GM12878 (cell line): ENCODE measurements at regions not wholly inside any gene's neighbourhood (a gene's known extent, or its start where the extent isn't known, plus 50 kb on each side); places are given as distances from the start of the nearest gene placed in this dataset.

ENCODE experiments used
- ATAC-seq: fragments of 200-7000 bp; cut with Tn5 transposase; 3 replicates; pipeline ENCODE4 v1.9.1; 2020; ENCODE audit warnings: mild to moderate bottlenecking, moderate library complexity
- BruUV-seq: library from RNA; stranded (reverse); fragments of 400-500 nt; replicated peaks from 2 replicates; lab custom pipeline; 2021; lab: Mats Ljungman, UMichigan
- CTCF ChIA-PET: fragments of 300-600 bp; sonication (Branson Sonifier 250); formaldehyde crosslinking; extraction: SDS; loops from one replicate; lab custom pipeline; 2021; ENCODE audit warnings: inconsistent platforms; lab: Yijun Ruan, JAX
- POLR2A ChIA-PET: fragments of 350-600 bp; formaldehyde crosslinking; extraction: SDS; loops from one replicate; lab custom pipeline; 2021; ENCODE audit warnings: inconsistent platforms; lab: Charles Lee
- RAD21 ChIA-PET: fragments of 300-600 bp; sonication (Branson Sonifier 250); formaldehyde crosslinking; loops from one replicate; lab custom pipeline; 2023; ENCODE audit warnings: antibody characterized with exemption; ENCODE audit not compliant: unreplicated experiment; lab: Charles Lee
- SMC1A ChIA-PET: fragments of 300-600 bp; sonication (Branson Sonifier 250); formaldehyde crosslinking; loops from one replicate; lab custom pipeline; 2023; ENCODE audit not compliant: unreplicated experiment, uncharacterized antibody; lab: Charles Lee
- DNase-seq: peaks from one replicate; pipeline ENCODE4 v3.0.0-alpha.2; 2011; ENCODE audit warnings: low read depth, low spot score
- FAIRE-seq: peaks from 3 replicates; lab custom pipeline; 2011; peaks lifted over from hg19 to GRCh38; lab: Jason Lieb, UNC
- H2AFZ ChIP-seq: 2 replicates; pipeline ENCODE4 v1.6.0; 2011; ENCODE audit warnings: low read depth, low read length, control low read depth; ENCODE audit not compliant: control insufficient read depth
- H3K27ac ChIP-seq: 2 replicates; pipeline ENCODE4 v1.5.1; 2011; ENCODE audit warnings: control low read depth; ENCODE audit not compliant: control insufficient read depth, insufficient read depth
- H3K27me3 ChIP-seq, 2 experiments: replicated peaks in 1 of 2; 2 replicates each; pipeline versions ENCODE4 v1.6.0 to v1.6.1; 2011; ENCODE audit warnings: low read length in 1 of 2; ENCODE audit not compliant: control insufficient read depth in 2 of 2, insufficient read depth in 2 of 2
- H3K36me3 ChIP-seq, 2 experiments: 2 replicates each; pipeline ENCODE4 v1.5.1; 2011; ENCODE audit warnings: low read length in 1 of 2; ENCODE audit not compliant: control insufficient read depth in 2 of 2, insufficient read depth in 2 of 2
- H3K4me1 ChIP-seq: 2 replicates; pipeline ENCODE4 v1.6.1; 2011; ENCODE audit warnings: mild to moderate bottlenecking, low read length, moderate library complexity, mixed read lengths; ENCODE audit not compliant: control insufficient read depth, insufficient read depth
- H3K4me2 ChIP-seq: 2 replicates; pipeline ENCODE4 v1.6.0; 2011; ENCODE audit warnings: control low read depth; ENCODE audit not compliant: control insufficient read depth, insufficient read depth
- H3K4me3 ChIP-seq: fragments of 200-600 bp; sonication (generic); 2 replicates; pipeline ENCODE4 v1.5.1; 2016
- H3K79me2 ChIP-seq: 2 replicates; pipeline ENCODE4 v1.6.0; 2011; ENCODE audit warnings: low read length; ENCODE audit not compliant: control insufficient read depth, insufficient read depth
- H3K9ac ChIP-seq: 2 replicates; pipeline ENCODE4 v1.8.0; 2011; ENCODE audit warnings: low read length, control low read depth, mixed read lengths; ENCODE audit not compliant: control insufficient read depth, insufficient read depth
- H3K9me3 ChIP-seq: replicated peaks from 3 replicates; pipeline ENCODE4 v1.5.1; 2011; ENCODE audit warnings: mild to moderate bottlenecking, low read length; ENCODE audit not compliant: control insufficient read depth, insufficient read depth
- H4K20me1 ChIP-seq: 2 replicates; pipeline ENCODE4 v1.6.0; 2011; ENCODE audit not compliant: control insufficient read depth, insufficient read depth
- BACH1 ChIP-seq: fragments of 450-650 bp; IDR thresholded peaks from 2 replicates; pipeline ENCODE4 v1.6.1; 2017; ENCODE audit warnings: mild to moderate bottlenecking, borderline replicate concordance
- BHLHE40 ChIP-seq, 2 experiments: fragments of 450-650 bp in 1 of 2; IDR thresholded peaks; 2 replicates each; pipeline ENCODE4 v1.6.1; 2011 to 2017; ENCODE audit warnings: low read depth in 2 of 2, borderline replicate concordance in 1 of 2, improper control_type of control experiment in 1 of 2, low read length in 1 of 2, mild to moderate bottlenecking in 1 of 2
- MTA2 ChIP-seq: fragments of 450-650 bp; IDR thresholded peaks from 2 replicates; pipeline ENCODE4 v1.6.1; 2016; ENCODE audit warnings: low read depth, mild to moderate bottlenecking, moderate library complexity
- SREBF1 ChIP-seq: IDR thresholded peaks from 2 replicates; pipeline ENCODE4 v1.6.1; 2012; ENCODE audit warnings: mild to moderate bottlenecking, low read length
- ZBTB11 ChIP-seq: fragments of 450-650 bp; formaldehyde crosslinking; IDR thresholded peaks from 2 replicates; pipeline ENCODE4 v1.5.0; 2022; ENCODE audit warnings: mild to moderate bottlenecking, missing genetic modification characterization
- WGBS: methylation state at CpG from one replicate; pipeline ENCODE4 v1.1.6; 2016; ENCODE audit warnings: low lambda C conversion rate; ENCODE audit not compliant: insufficient replicate concordance, insufficient coverage; ENCODE audit errors: missing lambda C conversion rate; 5-methylcytosine and 5-hydroxymethylcytosine counted together
- in situ Hi-C: fragments of 300-500 bp; cut with MboI; formaldehyde crosslinking; loops from 9 replicates; pipeline ENCODE4 v1.14.3; 2018; ENCODE audit warnings: mixed read lengths
- intact Hi-C: fragments of 100-400 bp; cut with micrococcal nuclease; formaldehyde crosslinking; loops from one replicate; pipeline ENCODE4 v1.14.2; 2022; ENCODE audit not compliant: unreplicated experiment

- ChIA-PET CTCF (no interaction called here), POLR2A (interaction anchor here (0.6 kb wide), 1 partner anchor 179 kb away, joined by 3 read pairs; no protein-coding TSS in a partner anchor), SMC1A (no interaction called here), RAD21 (no interaction called here)
- H4K20me1 ChIP-seq = no peaks in the 10 kb centered on the region
- no peaks in the 10 kb centered on the region; a peak in 1 of 4 replicates for H3K27me3 ChIP-seq
- ATAC-seq (no peak), DNase-seq (no peak), FAIRE-seq (no peak)
- no peak overlapping the region for H3K4me2 ChIP-seq
- no peak overlapping the region for H3K4me3 ChIP-seq
- TF ChIP-seq MTA2 (no peak), BHLHE40 (IDR thresholded peaks at IDR 0.05; ENCODE audit: borderline replicate concordance in 1 of 2, low read depth in 2 of 2, low read length in 1 of 2) (no peak), BACH1 (no peak), SREBF1 (no peak), ZBTB11 (CRISPR knock-in tag) (no peak)
- no peaks in the 10 kb centered on the region for H3K79me2 ChIP-seq
- intact Hi-C loops (no loop called here), in situ Hi-C loops (no loop called here)
- peaks cover 3% of the 10 kb centered on the region; the same call in 2 of the 3 replicates for H3K9me3 ChIP-seq
- H3K4me1 ChIP-seq = no peaks in the 10 kb centered on the region
- no TSS peak for BruUV-seq
- H3K9ac ChIP-seq = no peak overlapping the region
- H2AFZ ChIP-seq = no peak overlapping the region
- 29% methylated on average over 10 of the region's 14 CpGs for WGBS
- H3K36me3 ChIP-seq = no peaks in the 10 kb centered on the region
- no peak overlapping the region for H3K27ac ChIP-seq
These were observed 173.1 kb upstream of the IER5L start for GRCh38 chr9:129351058-129351641.
